WTC11 (cell line): ENCODE measurements at regions not wholly inside any gene's neighbourhood (a gene's known extent, or its start where the extent isn't known, plus 50 kb on each side); places are given as distances from the start of the nearest gene placed in this dataset.

Experiments used
- AR ChIP-seq: fragments of 250-450 bp; sonication (Bioruptor Pico); IDR thresholded peaks from 2 replicates; pipeline ENCODE4 v1.9.0; 2021; ENCODE audit warnings: mild to moderate bottlenecking
- ATF6 ChIP-seq: sonication (generic); formaldehyde crosslinking; IDR thresholded peaks from 2 replicates; pipeline ENCODE4 v1.8.1; 2023; ENCODE audit warnings: mild to moderate bottlenecking, missing genetic modification reagents
- CDX4 ChIP-seq: fragments of 250-450 bp; sonication (Bioruptor Pico); IDR thresholded peaks from 2 replicates; pipeline ENCODE4 v1.9.0; 2021; ENCODE audit warnings: moderate library complexity, mild to moderate bottlenecking, inconsistent platforms, borderline replicate concordance
- CTCF ChIP-seq: fragments of 200-600 bp; IDR thresholded peaks from 2 replicates; pipeline ENCODE4 v1.8.0; 2022; ENCODE audit warnings: antibody characterized with exemption
- ESRRA ChIP-seq: sonication (generic); formaldehyde crosslinking; IDR thresholded peaks from 2 replicates; pipeline ENCODE4 v1.8.1; 2022; ENCODE audit warnings: mild to moderate bottlenecking, missing genetic modification reagents, borderline replicate concordance
- ETV6 ChIP-seq: sonication (generic); formaldehyde crosslinking; IDR thresholded peaks from 2 replicates; pipeline ENCODE4 v1.8.1; 2022; ENCODE audit warnings: mild to moderate bottlenecking, missing genetic modification reagents
- FOXJ3 ChIP-seq: sonication (generic); formaldehyde crosslinking; IDR thresholded peaks from 2 replicates; pipeline ENCODE4 v1.9.0; 2021; ENCODE audit warnings: missing genetic modification reagents, mild to moderate bottlenecking, borderline replicate concordance
- JAZF1 ChIP-seq: fragments of 250-450 bp; sonication (Bioruptor Pico); IDR thresholded peaks from 2 replicates; pipeline ENCODE4 v1.9.0; 2021; ENCODE audit warnings: moderate library complexity, mild to moderate bottlenecking, inconsistent platforms
- JUN ChIP-seq: sonication (generic); formaldehyde crosslinking; IDR thresholded peaks from 2 replicates; pipeline ENCODE4 v1.8.0; 2023; ENCODE audit warnings: mild to moderate bottlenecking, missing genetic modification reagents
- MAX ChIP-seq: sonication (generic); formaldehyde crosslinking; IDR thresholded peaks from 2 replicates; pipeline ENCODE4 v1.8.0; 2022; ENCODE audit warnings: mild to moderate bottlenecking, missing genetic modification reagents
- USF2 ChIP-seq: sonication (generic); formaldehyde crosslinking; IDR thresholded peaks from 2 replicates; pipeline ENCODE4 v1.8.1; 2023; ENCODE audit warnings: mild to moderate bottlenecking, missing genetic modification reagents, moderate library complexity
- ZBTB43 ChIP-seq: sonication (generic); formaldehyde crosslinking; IDR thresholded peaks from 2 replicates; pipeline ENCODE4 v1.8.1; 2023; ENCODE audit warnings: mild to moderate bottlenecking, missing genetic modification reagents
- ZNF263 ChIP-seq: sonication (generic); formaldehyde crosslinking; IDR thresholded peaks from 2 replicates; pipeline ENCODE4 v1.8.1; 2022; ENCODE audit warnings: low read depth, mild to moderate bottlenecking, moderate library complexity, missing genetic modification reagents

- no peak for TF ChIP-seq CTCF
- no peak for TF ChIP-seq CDX4 (CRISPR knock-in tag)
- no peak for TF ChIP-seq ETV6 (CRISPR knock-in tag)
- no peak for TF ChIP-seq AR (CRISPR knock-in tag)
- no peak for TF ChIP-seq ZNF263
- TF ChIP-seq JUN, result no peak
- TF ChIP-seq ATF6 (CRISPR knock-in tag), result no peak
- TF ChIP-seq MAX, result no peak
- TF ChIP-seq ESRRA (CRISPR knock-in tag), result no peak
- TF ChIP-seq USF2 (CRISPR knock-in tag), result no peak
- no peak for TF ChIP-seq FOXJ3 (CRISPR knock-in tag)
- TF ChIP-seq ZBTB43, result no peak
- no peak for TF ChIP-seq JAZF1 (CRISPR knock-in tag)
These were observed 109.4 kb downstream of the ZNF608 start for GRCh38 chr5:124637011-124637410.
